ENCODE measurements at regions not wholly inside any gene's neighbourhood (a gene's known extent, or its start where the extent isn't known, plus 50 kb on each side); places are given as distances from the start of the nearest gene placed in this dataset.

- in situ Hi-C loops (cut with HindIII; ENCODE audit: low sequenced_read_pairs) = no loop called here
These were observed 81.4 kb upstream of the SMYD2 start for GRCh38 chr1:214199585-214199984.

- in situ Hi-C loops (cut with HindIII; ENCODE audit: low sequenced_read_pairs) = no loop called here
These were observed 78.0 kb upstream of the SMYD2 start for GRCh38 chr1:214202992-214203391.

- in situ Hi-C loops (cut with HindIII; ENCODE audit: low sequenced_read_pairs) = no loop called here
These were observed 75.9 kb upstream of the SMYD2 start for GRCh38 chr1:214205053-214205452.

- in situ Hi-C loops (cut with HindIII; ENCODE audit: low sequenced_read_pairs) = no loop called here
These were observed 72.5 kb upstream of the SMYD2 start for GRCh38 chr1:214208460-214208859.

- in situ Hi-C loops (cut with HindIII; ENCODE audit: low sequenced_read_pairs) = no loop called here
These were observed 71.6 kb upstream of the SMYD2 start for GRCh38 chr1:214209260-214209808.

GRCh38 chr1:214213136-214213535 is 67.8 kb upstream of the SMYD2 start:
- in situ Hi-C loops (cut with HindIII; ENCODE audit: low sequenced_read_pairs) = no loop called here

- in situ Hi-C loops (cut with HindIII; ENCODE audit: low sequenced_read_pairs) = no loop called here
These were observed 66.1 kb upstream of the SMYD2 start for GRCh38 chr1:214214851-214215250.

- in situ Hi-C loops (cut with HindIII; ENCODE audit: low sequenced_read_pairs) = no loop called here
These were observed 65.4 kb upstream of the SMYD2 start for GRCh38 chr1:214215583-214215982.

- in situ Hi-C loops (cut with HindIII; ENCODE audit: low sequenced_read_pairs) = no loop called here
These were observed 64.9 kb upstream of the SMYD2 start for GRCh38 chr1:214216021-214216420.

GRCh38 chr1:214216779-214217178 is 64.2 kb upstream of the SMYD2 start:
- in situ Hi-C loops (cut with HindIII; ENCODE audit: low sequenced_read_pairs) = no loop called here

GRCh38 chr1:214219902-214220301 is 61.1 kb upstream of the SMYD2 start:
- in situ Hi-C loops (cut with HindIII; ENCODE audit: low sequenced_read_pairs) = no loop called here

- in situ Hi-C loops (cut with HindIII; ENCODE audit: low sequenced_read_pairs) = no loop called here
These were observed 60.1 kb upstream of the SMYD2 start for GRCh38 chr1:214220891-214221290.

- in situ Hi-C loops (cut with HindIII; ENCODE audit: low sequenced_read_pairs) = loop anchor here (5.0 kb wide), 1 partner anchor 38 kb away; no protein-coding TSS in a partner anchor
These were observed 56.2 kb upstream of the SMYD2 start for GRCh38 chr1:214224611-214225354.

- in situ Hi-C loops (cut with HindIII; ENCODE audit: low sequenced_read_pairs) = loop anchor here (5.0 kb wide), 1 partner anchor 33 kb away; no protein-coding TSS in a partner anchor
These were observed 52.0 kb upstream of the SMYD2 start for GRCh38 chr1:214228976-214229375.

- in situ Hi-C loops (cut with HindIII; ENCODE audit: low sequenced_read_pairs) = loop anchor here (5.0 kb wide), 1 partner anchor 33 kb away; no protein-coding TSS in a partner anchor
These were observed 51.2 kb upstream of the SMYD2 start for GRCh38 chr1:214229736-214230135.

All from endothelial cell of hepatic sinusoid (primary cell).